K562 (cell line): ENCODE measurements at regions not wholly inside any gene's neighbourhood (a gene's known extent, or its start where the extent isn't known, plus 50 kb on each side); places are given as distances from the start of the nearest gene placed in this dataset.
A peak's percentile ranks its signal among the peaks of the same experiment; 100 is the strongest.

ENCODE experiments used
- ARID3B ChIP-seq: fragments of 250-450 bp; sonication (Bioruptor Pico); IDR thresholded peaks from 2 replicates; pipeline ENCODE4 v1.4.0; 2020; ENCODE audit warnings: borderline replicate concordance
- CBFA2T2 ChIP-seq: fragments of 450-650 bp; conservative IDR thresholded peaks from 2 replicates; pipeline ENCODE4 v1.6.1; 2017; ENCODE audit warnings: mild to moderate bottlenecking
- CBX1 ChIP-seq: sonication (generic); IDR thresholded peaks from 2 replicates; pipeline ENCODE4 v1.6.1; 2016; ENCODE audit warnings: antibody characterized with exemption, low read depth, mild to moderate bottlenecking
- CCNT2 ChIP-seq: IDR thresholded peaks from 2 replicates; pipeline ENCODE4 v1.6.1; 2011; ENCODE audit warnings: borderline replicate concordance, low read depth, mild to moderate bottlenecking, moderate library complexity, mixed read lengths, low read length; ENCODE audit not compliant: insufficient read length; ENCODE audit errors: extremely low read depth
- CHAMP1 ChIP-seq: fragments of 450-650 bp; IDR thresholded peaks from 2 replicates; pipeline ENCODE4 v1.6.1; 2016; ENCODE audit warnings: mild to moderate bottlenecking
- CREB3L1 ChIP-seq: fragments of 450-650 bp; IDR thresholded peaks from 2 replicates; pipeline ENCODE4 v1.6.1; 2014; ENCODE audit warnings: low read depth, mild to moderate bottlenecking, moderate library complexity, borderline replicate concordance
- ETS2 ChIP-seq: IDR thresholded peaks from 2 replicates; pipeline ENCODE4 v1.6.1; 2016; ENCODE audit warnings: borderline replicate concordance, missing genetic modification characterization, mild to moderate bottlenecking, moderate library complexity, missing compliant biosample characterization; ENCODE audit not compliant: poor library complexity, severe bottlenecking
- GTF2A2 ChIP-seq: IDR thresholded peaks from 2 replicates; pipeline ENCODE4 v1.6.1; 2016; ENCODE audit warnings: mild to moderate bottlenecking, missing genetic modification characterization, missing compliant biosample characterization
- HDGF ChIP-seq: fragments of 450-650 bp; IDR thresholded peaks from 2 replicates; pipeline ENCODE4 v1.6.1; 2016
- HIVEP1 ChIP-seq: fragments of 250-450 bp; sonication (Bioruptor Pico); IDR thresholded peaks from 2 replicates; pipeline ENCODE4 v1.4.0; 2020; ENCODE audit warnings: mild to moderate bottlenecking
- LEF1 ChIP-seq: fragments of 450-650 bp; IDR thresholded peaks from 2 replicates; pipeline ENCODE4 v1.6.1; 2016; ENCODE audit warnings: mild to moderate bottlenecking
- MYNN ChIP-seq, 2 experiments: sonication (generic); formaldehyde crosslinking in 1 of 2; IDR thresholded peaks; 2 replicates each; pipeline versions ENCODE4 v1.5.0 to v1.6.1; 2016 to 2020; ENCODE audit warnings: antibody characterized with exemption in 1 of 2, missing genetic modification reagents in 1 of 2
- NFIC ChIP-seq: fragments of 450-650 bp; IDR thresholded peaks from 2 replicates; pipeline ENCODE4 v1.6.1; 2017; ENCODE audit warnings: mild to moderate bottlenecking, inconsistent platforms
- NFXL1 ChIP-seq: fragments of 450-650 bp; formaldehyde crosslinking; IDR thresholded peaks from 2 replicates; pipeline ENCODE4 v1.4.0; 2021; ENCODE audit warnings: mild to moderate bottlenecking
- PHF8 ChIP-seq: fragments of 200-600 bp; sonication (generic); IDR thresholded peaks from 2 replicates; pipeline ENCODE4 v1.6.1; 2012; ENCODE audit warnings: mixed run types, mild to moderate bottlenecking, inconsistent platforms, low read length, moderate library complexity, borderline replicate concordance
- RCOR1 ChIP-seq, 2 experiments: IDR thresholded peaks; 2 replicates each; pipeline ENCODE4 v1.6.1; 2012; ENCODE audit warnings: low read depth in 2 of 2, low read length in 2 of 2, borderline replicate concordance in 1 of 2, improper control_type of control experiment in 1 of 2
- SIN3B ChIP-seq: fragments of 450-650 bp; IDR thresholded peaks from 2 replicates; pipeline ENCODE4 v1.6.1; 2017; ENCODE audit warnings: low read depth, mild to moderate bottlenecking, moderate library complexity
- STAT5B ChIP-seq: fragments of 250-450 bp; sonication (Bioruptor Pico); IDR thresholded peaks from 2 replicates; pipeline ENCODE4 v1.8.0; 2021; ENCODE audit warnings: mild to moderate bottlenecking, inconsistent platforms
- TCFL5 ChIP-seq: fragments of 250-450 bp; sonication (Bioruptor Pico); conservative IDR thresholded peaks from 2 replicates; pipeline ENCODE4 v1.6.1; 2021; ENCODE audit warnings: mild to moderate bottlenecking, moderate library complexity, matching md5 sums
- YBX1 ChIP-seq: fragments of 450-650 bp; IDR thresholded peaks from 2 replicates; pipeline ENCODE4 v1.7.1; 2016; ENCODE audit warnings: mild to moderate bottlenecking
- ZBTB8A ChIP-seq: fragments of 450-650 bp; IDR thresholded peaks from 2 replicates; pipeline ENCODE4 v1.6.1; 2018; ENCODE audit warnings: mild to moderate bottlenecking, moderate library complexity; ENCODE audit not compliant: partially characterized antibody
- ZNF165 ChIP-seq: fragments of 250-450 bp; sonication (Bioruptor Pico); IDR thresholded peaks from 2 replicates; pipeline ENCODE4 v1.4.0; 2020; ENCODE audit warnings: borderline replicate concordance
- ZNF232 ChIP-seq: sonication (generic); formaldehyde crosslinking; IDR thresholded peaks from 2 replicates; pipeline ENCODE4 v1.8.0; 2022; ENCODE audit warnings: mild to moderate bottlenecking, missing genetic modification reagents
- ZSCAN32 ChIP-seq: fragments of 450-650 bp; formaldehyde crosslinking; IDR thresholded peaks from 2 replicates; pipeline ENCODE4 v1.4.0; 2020; ENCODE audit warnings: mild to moderate bottlenecking, moderate library complexity

GRCh38 chr4:81747242-81747930, 275.7 kb upstream of the RASGEF1B start (continued):
- TF ChIP-seq SIN3B, result no peak
- TF ChIP-seq ZSCAN32, result no peak
- TF ChIP-seq CHAMP1, result no peak
- TF ChIP-seq ETS2 (tag), result no peak
- TF ChIP-seq HDGF, result no peak
- no peak for TF ChIP-seq LEF1
- no peak for TF ChIP-seq ZNF165
- TF ChIP-seq NFIC, result 0 out of 2 replicates have a peak, but pooled peaks have one; percentile 23
- TF ChIP-seq HIVEP1 (CRISPR knock-in tag), result no peak
- TF ChIP-seq MYNN (IDR thresholded peaks at IDR 0.05), result 0 out of 2 replicates have a peak, but pooled peaks have one; percentile 38
- no peak for TF ChIP-seq MYNN (CRISPR knock-in tag; IDR thresholded peaks at IDR 0.05)
- no peak for TF ChIP-seq ZBTB8A
- TF ChIP-seq ARID3B (CRISPR knock-in tag), result no peak
- peak; percentile 46 for TF ChIP-seq CCNT2
- peak in 1 of 2 experiments; percentile 71; a peak in 1 of 4 replicates for TF ChIP-seq RCOR1 (IDR thresholded peaks at IDR 0.05; ENCODE audit: borderline replicate concordance in 1 of 2, low read depth in 2 of 2, low read length in 2 of 2)
- TF ChIP-seq CBX1, result no peak
- TF ChIP-seq ZNF232 (CRISPR knock-in tag), result no peak
- no peak for TF ChIP-seq PHF8
- no peak for TF ChIP-seq NFXL1 (CRISPR knock-in tag)
- TF ChIP-seq CBFA2T2, result peak; percentile 54
- no peak for TF ChIP-seq GTF2A2 (tag)
- no peak for TF ChIP-seq TCFL5 (CRISPR knock-in tag)
- no peak for TF ChIP-seq CREB3L1
- no peak for TF ChIP-seq YBX1
- TF ChIP-seq STAT5B (CRISPR knock-in tag), result no peak
